ENCODE measurements at regions not wholly inside any gene's neighbourhood (a gene's known extent, or its start where the extent isn't known, plus 50 kb on each side); places are given as distances from the start of the nearest gene placed in this dataset.

GRCh38 chr3:95172164-95172943 lies 1109.5 kb downstream of the NSUN3 start:
- Histone ChIP-seq H3K18ac (ENCODE audit: extremely low read depth, low read length) (no peak overlapping the region), H3K9ac (replicated peaks in 1 of 4; ENCODE audit: extremely low read depth in 1 of 4, low read depth in 3 of 4, low read length in 3 of 4) (no peak overlapping the region), H2BK12ac (ENCODE audit: low read depth, low read length) (peak overlapping the region; percentile 27; the same call in 1 of the 2 replicates), H2BK120ac (replicated peaks; ENCODE audit: low read depth, low read length) (no peak overlapping the region), H3K4me1 (replicated peaks in 1 of 4; ENCODE audit: control insufficient read depth in 3 of 4, insufficient read depth in 4 of 4, low read length in 3 of 4) (no peaks in the 10 kb centered on the region), H3K27ac (ENCODE audit: low read depth, low read length) (no peak overlapping the region), H2BK15ac (ENCODE audit: low read length) (no peak overlapping the region), H3K23me2 (ENCODE audit: low read depth, low read length) (no peaks in the 10 kb centered on the region), H2BK20ac (ENCODE audit: low read length) (no peak overlapping the region), H3K79me2 (ENCODE audit: control insufficient read depth in 1 of 2, insufficient read depth in 2 of 2, low read length in 2 of 2) (no peaks in the 10 kb centered on the region), H2AK5ac (ENCODE audit: low read depth, low read length) (no peak overlapping the region), H4K8ac (ENCODE audit: extremely low read depth, insufficient read depth, low read length) (no peak overlapping the region), H3K23ac (ENCODE audit: insufficient read length) (no peak overlapping the region), H3K4me2 (ENCODE audit: insufficient read depth in 1 of 2, low read depth in 2 of 2, low read length in 2 of 2) (no peak overlapping the region), H4K20me1 (replicated peaks in 1 of 2; ENCODE audit: control insufficient read depth in 1 of 2, insufficient read depth in 2 of 2, low read length in 2 of 2) (no peaks in the 10 kb centered on the region), H3K14ac (ENCODE audit: insufficient read length) (no peak overlapping the region), H3K9me3 (ENCODE audit: insufficient read depth in 2 of 2, low read depth in 1 of 2, low read length in 1 of 2) (no peaks in the 10 kb centered on the region), H3K27me3 (replicated peaks in 1 of 4; ENCODE audit: control insufficient read depth in 3 of 4, extremely low read depth in 1 of 4, insufficient read depth in 3 of 4, low read length in 3 of 4) (no peaks in the 10 kb centered on the region), H4K5ac (ENCODE audit: insufficient read length, low read depth, low read length) (no peak overlapping the region), H2AFZ (ENCODE audit: low read length) (peak overlapping the region; percentile 50; the same call in 1 of the 2 replicates), H2BK5ac (ENCODE audit: low read depth, low read length) (no peak overlapping the region), H3K56ac (replicated peaks; ENCODE audit: insufficient read length, low read depth, low read length) (no peak overlapping the region), H3K36me3 (ENCODE audit: control insufficient read depth in 2 of 4, insufficient read depth in 4 of 4, low read length in 3 of 4) (no peaks in the 10 kb centered on the region), H3K4me3 (ENCODE audit: extremely low read depth in 1 of 4, insufficient read depth in 2 of 4, low read depth in 3 of 4, low read length in 4 of 4) (no peak overlapping the region), H3K79me1 (ENCODE audit: low read depth, low read length) (no peaks in the 10 kb centered on the region), H4K91ac (replicated peaks; ENCODE audit: insufficient read length, low read length) (no peak overlapping the region), H3K4ac (replicated peaks; ENCODE audit: insufficient read length, low read depth, low read length) (no peak overlapping the region)
- ChIA-PET POLR2A (ENCODE audit: partially characterized antibody) (no interaction called here), CTCF (ENCODE audit: partially characterized antibody) (no interaction called here)
- no peak for DNase-seq (ENCODE audit: low read depth in 1 of 2, low spot score in 2 of 2)
- FAIRE-seq, result peak; percentile 32
- WGBS, 2 experiments (ENCODE audit: extremely low coverage in 1 of 2, insufficient coverage in 1 of 2, insufficient read length in 1 of 2, insufficient replicate concordance in 2 of 2, low coverage in 1 of 2, low lambda C conversion rate in 2 of 2, missing lambda C conversion rate in 1 of 2), result 79% methylated on average over 3 of the region's 3 CpGs; no CpG with 5 or more reads in 1 of the 2 experiments
- peak; percentile 20; the same call in 1 of the 2 replicates for TF ChIP-seq TEAD4 (IDR thresholded peaks at IDR 0.05; ENCODE audit: low read depth, low read length)

All from H1 (cell line).